ENCODE measurements at regions not wholly inside any gene's neighbourhood (a gene's known extent, or its start where the extent isn't known, plus 50 kb on each side); places are given as distances from the start of the nearest gene placed in this dataset.

DNA sequence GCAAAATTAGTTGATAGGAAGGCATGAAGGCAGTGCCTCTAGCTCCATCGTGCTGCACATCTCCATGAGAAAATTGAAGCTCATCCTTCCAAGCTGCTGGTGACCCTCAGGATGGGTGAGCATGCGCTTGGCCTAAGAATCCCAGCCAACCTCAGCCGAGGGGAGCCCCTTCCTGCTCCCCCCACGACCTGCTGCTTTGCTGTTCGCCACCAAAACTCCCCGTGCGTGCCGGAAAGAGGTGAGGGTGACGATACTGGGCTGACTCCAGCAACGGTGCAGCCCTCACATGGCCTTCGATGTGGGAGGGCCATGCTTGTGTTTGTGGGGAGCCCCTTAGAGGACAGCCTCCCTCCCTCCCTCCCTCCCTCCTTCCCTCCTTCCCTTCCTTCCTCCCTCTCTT lies 660.9 kb downstream of the BRD1 start:
- TF ChIP-seq POU6F1 (CRISPR knock-in tag; IDR thresholded peaks at IDR 0.05; ENCODE audit: borderline replicate concordance, low read depth) (no peak), TSHZ2 (CRISPR knock-in tag; IDR thresholded peaks at IDR 0.05) (no peak), SNAI2 (CRISPR knock-in tag; IDR thresholded peaks at IDR 0.05) (no peak), ZFP30 (CRISPR knock-in tag; IDR thresholded peaks at IDR 0.05) (no peak), ESRRG (CRISPR knock-in tag; IDR thresholded peaks at IDR 0.05) (no peak), RARB (CRISPR knock-in tag; IDR thresholded peaks at IDR 0.05) (no peak), GLIS3 (CRISPR knock-in tag; IDR thresholded peaks at IDR 0.05) (no peak), CREB5 (CRISPR knock-in tag; IDR thresholded peaks at IDR 0.05; ENCODE audit: low read depth) (no peak), ZFP3 (CRISPR knock-in tag; IDR thresholded peaks at IDR 0.05) (no peak)
- no peak for ATAC-seq

- TF ChIP-seq PATZ1 (CRISPR knock-in tag; IDR thresholded peaks at IDR 0.05; ENCODE audit: borderline replicate concordance) = no peak
- TF ChIP-seq ZNF8 (CRISPR knock-in tag; IDR thresholded peaks at IDR 0.05) = no peak
- no peak for TF ChIP-seq CREB5 (CRISPR knock-in tag; IDR thresholded peaks at IDR 0.05; ENCODE audit: low read depth)
- TF ChIP-seq, protein P1, sequence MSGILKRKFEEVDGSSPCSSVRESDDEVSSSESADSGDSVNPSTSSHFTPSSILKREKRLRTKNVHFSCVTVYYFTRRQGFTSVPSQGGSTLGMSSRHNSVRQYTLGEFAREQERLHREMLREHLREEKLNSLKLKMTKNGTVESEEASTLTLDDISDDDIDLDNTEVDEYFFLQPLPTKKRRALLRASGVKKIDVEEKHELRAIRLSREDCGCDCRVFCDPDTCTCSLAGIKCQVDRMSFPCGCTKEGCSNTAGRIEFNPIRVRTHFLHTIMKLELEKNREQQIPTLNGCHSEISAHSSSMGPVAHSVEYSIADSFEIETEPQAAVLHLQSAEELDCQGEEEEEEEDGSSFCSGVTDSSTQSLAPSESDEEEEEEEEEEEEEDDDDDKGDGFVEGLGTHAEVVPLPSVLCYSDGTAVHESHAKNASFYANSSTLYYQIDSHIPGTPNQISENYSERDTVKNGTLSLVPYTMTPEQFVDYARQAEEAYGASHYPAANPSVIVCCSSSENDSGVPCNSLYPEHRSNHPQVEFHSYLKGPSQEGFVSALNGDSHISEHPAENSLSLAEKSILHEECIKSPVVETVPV (CRISPR knock-in tag; IDR thresholded peaks at IDR 0.05) = no peak
- TF ChIP-seq ESRRG (CRISPR knock-in tag; IDR thresholded peaks at IDR 0.05) = no peak
- TF ChIP-seq GLIS3 (CRISPR knock-in tag; IDR thresholded peaks at IDR 0.05) = no peak
- no peak for TF ChIP-seq OSR1 (CRISPR knock-in tag; IDR thresholded peaks at IDR 0.05)
- TF ChIP-seq ZNF565 (CRISPR knock-in tag; conservative IDR thresholded peaks at IDR 0.05; ENCODE audit: low read depth) = no peak
- TF ChIP-seq RARB (CRISPR knock-in tag; IDR thresholded peaks at IDR 0.05) = no peak
- no peak for TF ChIP-seq ZC3H10 (CRISPR knock-in tag; IDR thresholded peaks at IDR 0.05)
- no peak for TF ChIP-seq POU6F1 (CRISPR knock-in tag; IDR thresholded peaks at IDR 0.05; ENCODE audit: borderline replicate concordance, low read depth)
- no peak for TF ChIP-seq PPARA (CRISPR knock-in tag; IDR thresholded peaks at IDR 0.05; ENCODE audit: borderline replicate concordance)
- TF ChIP-seq BACH2 (CRISPR knock-in tag; IDR thresholded peaks at IDR 0.05; ENCODE audit: borderline replicate concordance) = no peak
- no peak for TF ChIP-seq TOX (CRISPR knock-in tag; IDR thresholded peaks at IDR 0.05; ENCODE audit: borderline replicate concordance)
- no peak for ATAC-seq
Measured at GRCh38 chr22:49166211-49166610, 661.5 kb downstream of the BRD1 start.

Data from SK-N-SH treated with all-trans-retinoic acid at 6 μM for 48 hours (cell line).